ENCODE measurements at regions not wholly inside any gene's neighbourhood (a gene's known extent, or its start where the extent isn't known, plus 50 kb on each side); places are given as distances from the start of the nearest gene placed in this dataset.

DNA sequence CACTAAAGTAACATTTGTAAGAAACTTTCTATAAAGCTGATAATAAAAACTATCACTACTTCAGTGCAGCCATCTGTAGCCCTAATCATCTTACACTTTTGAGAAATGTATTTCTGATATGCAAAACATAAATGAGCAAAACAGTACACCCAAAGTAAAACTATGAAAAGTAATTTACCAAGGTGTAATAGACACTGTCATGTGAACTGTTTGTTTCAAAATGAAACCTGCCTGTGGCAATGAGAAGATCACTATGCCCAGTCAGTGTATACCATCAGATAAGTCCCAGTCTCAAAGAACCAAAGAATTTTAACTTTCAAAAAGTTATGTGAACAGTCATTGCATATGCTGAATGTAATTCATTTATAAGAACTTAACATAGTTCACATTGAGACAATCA is 398.1 kb downstream of the CDC14C start:
- DNase-seq (ENCODE audit: low spot score) = no peak
- TF ChIP-seq, protein P1, sequence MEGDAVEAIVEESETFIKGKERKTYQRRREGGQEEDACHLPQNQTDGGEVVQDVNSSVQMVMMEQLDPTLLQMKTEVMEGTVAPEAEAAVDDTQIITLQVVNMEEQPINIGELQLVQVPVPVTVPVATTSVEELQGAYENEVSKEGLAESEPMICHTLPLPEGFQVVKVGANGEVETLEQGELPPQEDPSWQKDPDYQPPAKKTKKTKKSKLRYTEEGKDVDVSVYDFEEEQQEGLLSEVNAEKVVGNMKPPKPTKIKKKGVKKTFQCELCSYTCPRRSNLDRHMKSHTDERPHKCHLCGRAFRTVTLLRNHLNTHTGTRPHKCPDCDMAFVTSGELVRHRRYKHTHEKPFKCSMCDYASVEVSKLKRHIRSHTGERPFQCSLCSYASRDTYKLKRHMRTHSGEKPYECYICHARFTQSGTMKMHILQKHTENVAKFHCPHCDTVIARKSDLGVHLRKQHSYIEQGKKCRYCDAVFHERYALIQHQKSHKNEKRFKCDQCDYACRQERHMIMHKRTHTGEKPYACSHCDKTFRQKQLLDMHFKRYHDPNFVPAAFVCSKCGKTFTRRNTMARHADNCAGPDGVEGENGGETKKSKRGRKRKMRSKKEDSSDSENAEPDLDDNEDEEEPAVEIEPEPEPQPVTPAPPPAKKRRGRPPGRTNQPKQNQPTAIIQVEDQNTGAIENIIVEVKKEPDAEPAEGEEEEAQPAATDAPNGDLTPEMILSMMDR (IDR thresholded peaks at IDR 0.05; ENCODE audit: extremely low read depth, missing control alignments) = no peak

DNA sequence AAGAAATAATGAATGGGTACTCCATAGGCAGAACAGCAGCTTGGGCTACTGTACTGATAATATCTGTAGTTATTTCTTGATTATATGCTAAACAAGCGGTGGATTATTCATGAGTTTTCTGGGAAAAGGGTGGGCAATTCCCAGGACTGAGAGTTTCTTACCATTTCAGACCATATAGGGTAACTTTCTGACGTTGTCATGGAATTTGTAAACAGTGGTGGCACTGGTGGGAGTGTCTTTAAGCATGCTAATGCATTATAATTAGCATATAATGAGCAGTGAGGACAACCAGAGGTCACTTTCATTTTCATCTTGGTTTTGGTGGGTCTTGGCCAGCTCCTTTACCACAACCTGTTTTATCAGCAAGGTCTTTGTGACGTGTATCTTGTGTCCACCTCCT is 399.7 kb downstream of the CDC14C start:
- no peak for DNase-seq (ENCODE audit: low spot score)
- TF ChIP-seq, protein P1 (IDR thresholded peaks at IDR 0.05; ENCODE audit: extremely low read depth, missing control alignments) = no peak

DNA sequence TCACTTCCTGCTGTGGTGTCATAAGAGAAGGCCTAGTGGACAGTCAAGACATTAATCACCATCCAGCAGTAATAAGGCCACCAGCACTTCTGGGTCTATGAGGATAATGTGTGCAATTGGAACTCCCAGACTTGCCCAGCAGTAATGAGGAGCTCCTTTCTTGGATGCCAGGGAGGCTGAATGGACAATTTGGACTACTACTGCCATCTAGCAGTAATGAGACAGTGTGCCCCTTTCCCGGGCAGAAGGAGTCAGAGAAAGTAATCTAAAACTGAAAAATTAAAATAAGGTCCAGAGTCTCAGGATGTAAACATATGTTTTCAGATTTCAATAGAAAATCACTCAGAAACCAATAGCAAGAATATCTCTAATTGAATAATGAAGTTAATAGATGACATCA is 400.4 kb downstream of the CDC14C start:
- TF ChIP-seq, protein P1 (IDR thresholded peaks at IDR 0.05; ENCODE audit: extremely low read depth, missing control alignments) = no peak
- no peak for DNase-seq (ENCODE audit: low spot score)

DNA sequence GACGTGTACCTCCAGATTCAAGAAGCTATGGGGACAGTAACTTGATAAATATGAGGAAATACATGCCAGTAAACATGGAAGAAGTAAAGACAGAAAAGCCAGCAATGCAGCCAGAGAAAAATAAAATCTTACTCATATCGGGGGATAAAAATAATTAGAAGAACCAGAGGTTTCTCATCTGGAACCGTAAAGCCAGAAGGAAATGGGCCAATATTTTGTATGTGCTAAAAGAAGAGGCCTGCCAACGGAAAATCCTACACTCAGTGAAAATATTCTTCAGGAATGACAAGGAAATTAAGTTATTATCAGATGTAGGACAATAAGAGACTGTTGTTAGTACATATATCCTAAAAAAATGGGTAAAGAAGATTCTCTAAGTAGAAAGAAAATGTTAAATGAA is 401.2 kb downstream of the CDC14C start:
- TF ChIP-seq, protein P1 (IDR thresholded peaks at IDR 0.05; ENCODE audit: extremely low read depth, missing control alignments) = no peak
- no peak for DNase-seq (ENCODE audit: low spot score)

DNA sequence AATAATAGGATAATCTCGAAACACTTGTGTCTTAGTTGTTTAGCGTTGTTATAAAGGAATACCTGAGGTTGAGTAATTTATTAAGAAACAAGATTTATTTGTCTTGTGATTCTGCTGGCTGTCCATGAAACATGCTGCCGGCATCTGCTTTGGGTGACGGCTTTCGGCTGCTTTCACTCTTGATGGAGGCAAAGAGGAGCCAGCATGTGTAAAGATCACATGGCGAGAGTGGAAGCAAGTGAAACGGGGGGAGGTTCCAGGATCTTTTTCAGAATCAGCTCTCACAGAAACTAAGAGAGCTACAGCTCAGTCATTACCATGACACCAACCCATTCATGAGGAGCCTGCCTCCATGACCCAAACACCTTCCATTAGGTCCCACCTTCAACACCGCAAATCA is 402.8 kb downstream of the CDC14C start:
- DNase-seq (ENCODE audit: low spot score) = no peak
- TF ChIP-seq, protein P1 (IDR thresholded peaks at IDR 0.05; ENCODE audit: extremely low read depth, missing control alignments) = no peak

DNA sequence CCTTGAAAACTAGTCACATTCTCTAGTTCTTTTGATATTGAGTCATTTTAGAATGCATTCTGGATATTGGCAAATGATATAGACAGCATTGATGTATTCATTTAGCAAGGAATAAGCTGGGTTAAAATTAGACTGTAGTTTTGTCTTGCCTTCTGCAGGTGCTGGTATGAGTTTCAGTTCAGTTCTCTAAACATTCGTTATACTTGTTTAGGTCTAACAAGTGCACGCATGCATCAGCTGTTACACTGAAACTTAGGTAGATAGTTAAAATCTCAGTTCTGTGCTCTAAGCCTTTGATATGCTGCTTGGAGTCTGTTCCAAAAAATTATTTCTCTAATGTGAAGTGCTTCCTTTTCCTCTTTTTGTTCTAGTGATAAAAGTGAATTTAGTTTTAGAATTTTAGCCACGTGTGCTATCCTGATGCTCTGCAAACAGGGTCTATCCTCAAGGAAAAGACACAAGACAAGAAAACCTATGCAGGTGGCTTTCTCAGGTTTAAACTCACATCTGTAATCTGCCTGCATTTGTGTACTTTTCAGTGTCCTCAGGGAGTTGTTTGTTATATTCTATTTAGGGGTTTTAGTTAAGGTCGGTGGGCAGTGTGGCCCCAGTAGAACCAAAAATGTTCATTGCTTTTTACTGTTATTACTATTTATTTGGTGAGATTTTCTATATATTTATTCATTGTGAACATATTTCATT is 409.0 kb downstream of the CDC14C start:
- DNase-seq (ENCODE audit: low spot score) = no peak
- TF ChIP-seq, protein P1 (IDR thresholded peaks at IDR 0.05; ENCODE audit: extremely low read depth, missing control alignments) = no peak

DNA sequence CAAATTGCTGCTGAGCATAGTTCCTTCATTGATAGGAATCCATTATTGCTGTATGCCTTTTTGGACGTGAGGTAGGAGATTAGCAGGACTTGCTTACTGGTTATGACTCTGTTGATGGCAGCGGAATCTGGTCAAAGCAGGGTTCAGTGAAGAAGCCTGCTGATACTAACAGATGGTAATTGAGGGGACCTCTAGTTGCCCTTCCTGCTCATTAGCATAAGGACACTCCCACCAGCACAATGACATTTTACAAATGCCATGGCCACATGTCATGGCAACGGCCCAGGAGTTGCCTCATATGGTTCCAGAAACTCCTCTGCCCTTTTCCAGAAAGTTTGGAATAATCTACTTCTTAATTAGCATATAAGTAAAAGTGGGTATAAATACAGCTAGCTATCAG is 417.5 kb downstream of the CDC14C start:
- TF ChIP-seq, protein P1 (IDR thresholded peaks at IDR 0.05; ENCODE audit: extremely low read depth, missing control alignments) = no peak
- no peak for DNase-seq (ENCODE audit: low spot score)

All from GM20000 (cell line).